ENCODE measurements at regions not wholly inside any gene's neighbourhood (a gene's known extent, or its start where the extent isn't known, plus 50 kb on each side); places are given as distances from the start of the nearest gene placed in this dataset.

DNA sequence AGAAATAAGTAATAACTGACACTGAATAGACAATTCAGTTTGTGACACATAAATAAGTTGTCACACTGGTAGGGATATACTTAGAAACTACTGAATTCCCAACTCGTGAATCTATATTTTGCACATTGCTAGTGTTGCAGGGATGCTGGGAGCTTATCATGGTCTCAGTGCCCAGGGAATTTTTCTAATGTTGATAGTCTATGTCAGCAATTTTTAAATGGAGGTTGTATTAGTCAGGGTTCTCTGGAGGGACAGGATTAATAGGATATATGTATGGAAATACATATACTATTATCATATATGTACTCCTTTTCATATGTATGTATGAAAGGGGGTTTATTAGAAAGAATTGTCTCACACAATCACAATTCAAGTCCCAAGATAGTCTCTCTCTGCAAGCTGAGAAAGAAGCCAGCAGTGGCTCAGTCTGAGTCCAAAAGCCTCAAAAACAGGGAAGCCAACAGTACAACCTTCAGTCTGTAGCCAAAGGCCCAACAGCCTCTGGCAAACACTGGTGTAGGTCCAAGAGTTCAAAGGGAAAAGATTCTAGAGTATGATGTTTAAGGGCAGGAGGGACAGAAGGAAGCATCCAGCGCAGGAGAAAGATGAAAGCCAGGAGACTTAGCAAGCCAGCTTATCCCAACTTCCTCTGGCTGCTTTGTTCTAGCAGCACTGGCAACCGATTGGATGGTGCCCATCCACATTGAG is 980.9 kb upstream of the GJE1 start:
- TF ChIP-seq, protein P1, sequence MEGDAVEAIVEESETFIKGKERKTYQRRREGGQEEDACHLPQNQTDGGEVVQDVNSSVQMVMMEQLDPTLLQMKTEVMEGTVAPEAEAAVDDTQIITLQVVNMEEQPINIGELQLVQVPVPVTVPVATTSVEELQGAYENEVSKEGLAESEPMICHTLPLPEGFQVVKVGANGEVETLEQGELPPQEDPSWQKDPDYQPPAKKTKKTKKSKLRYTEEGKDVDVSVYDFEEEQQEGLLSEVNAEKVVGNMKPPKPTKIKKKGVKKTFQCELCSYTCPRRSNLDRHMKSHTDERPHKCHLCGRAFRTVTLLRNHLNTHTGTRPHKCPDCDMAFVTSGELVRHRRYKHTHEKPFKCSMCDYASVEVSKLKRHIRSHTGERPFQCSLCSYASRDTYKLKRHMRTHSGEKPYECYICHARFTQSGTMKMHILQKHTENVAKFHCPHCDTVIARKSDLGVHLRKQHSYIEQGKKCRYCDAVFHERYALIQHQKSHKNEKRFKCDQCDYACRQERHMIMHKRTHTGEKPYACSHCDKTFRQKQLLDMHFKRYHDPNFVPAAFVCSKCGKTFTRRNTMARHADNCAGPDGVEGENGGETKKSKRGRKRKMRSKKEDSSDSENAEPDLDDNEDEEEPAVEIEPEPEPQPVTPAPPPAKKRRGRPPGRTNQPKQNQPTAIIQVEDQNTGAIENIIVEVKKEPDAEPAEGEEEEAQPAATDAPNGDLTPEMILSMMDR (IDR thresholded peaks at IDR 0.05 in 4 of 5, conservative IDR thresholded peaks at IDR 0.05 in 1 of 5) = no peak
- TF ChIP-seq POLR2A (IDR thresholded peaks at IDR 0.05) = no peak
